ENCODE measurements at regions not wholly inside any gene's neighbourhood (a gene's known extent, or its start where the extent isn't known, plus 50 kb on each side); places are given as distances from the start of the nearest gene placed in this dataset.

- TF ChIP-seq HMGXB4 (CRISPR knock-in tag; IDR thresholded peaks at IDR 0.05): no peak
These were observed 373.6 kb upstream of the FLRT2 start (continued) for GRCh38 chr14:85156319-85156718.

- Mint-ChIP-seq H3K36me3 (peaks cover 9% of the 10 kb centered on the region), H3K27me3 (ENCODE audit: low read depth) (peaks cover 14% of the 10 kb centered on the region), H3K27ac (no peak overlapping the region), H3K9me3 (peaks cover 20% of the 10 kb centered on the region), H3K4me3 (no peak overlapping the region), H3K4me1 (0 out of 2 replicates have a peak, but pooled peaks cover 3% of the 10 kb centered on the region)
- POLR2A ChIA-PET: no interaction called here
- no peak for TF ChIP-seq ZNF232 (CRISPR knock-in tag; IDR thresholded peaks at IDR 0.05)
- no peak for TF ChIP-seq SOX15 (CRISPR knock-in tag; IDR thresholded peaks at IDR 0.05)
- no peak for TF ChIP-seq PRRX2 (CRISPR knock-in tag; IDR thresholded peaks at IDR 0.05)
- no peak for TF ChIP-seq ZNF263 (CRISPR knock-in tag; IDR thresholded peaks at IDR 0.05; ENCODE audit: low read depth)
- no peak for TF ChIP-seq ZNF138 (CRISPR knock-in tag; conservative IDR thresholded peaks at IDR 0.05)
- TF ChIP-seq ERG (CRISPR knock-in tag; IDR thresholded peaks at IDR 0.05): no peak
- DNase-seq (ENCODE audit: low spot score): no peak
- CTCF ChIA-PET: no interaction called here
- ATAC-seq: no peak
These were observed 370.2 kb upstream of the FLRT2 start for GRCh38 chr14:85159726-85160125.

- peak; percentile 78 for ATAC-seq
- CTCF ChIA-PET: no interaction called here
These were observed 364.9 kb upstream of the FLRT2 start for GRCh38 chr14:85165094-85165493.

More at GRCh38 chr14:85165094-85165493, 364.9 kb upstream of the FLRT2 start:
- H3K27ac Mint-ChIP-seq: no peak overlapping the region
- TF ChIP-seq FOXP1 (CRISPR knock-in tag; IDR thresholded peaks at IDR 0.05; ENCODE audit: borderline replicate concordance) (no peak), PRDM15 (CRISPR knock-in tag; IDR thresholded peaks at IDR 0.05) (no peak), CREM (CRISPR knock-in tag; IDR thresholded peaks at IDR 0.05) (no peak), ATF3 (CRISPR knock-in tag; conservative IDR thresholded peaks at IDR 0.05) (no peak), NR2C2 (CRISPR knock-in tag; IDR thresholded peaks at IDR 0.05) (no peak), ZNF396 (CRISPR knock-in tag; IDR thresholded peaks at IDR 0.05; ENCODE audit: borderline replicate concordance) (no peak), SOX15 (CRISPR knock-in tag; IDR thresholded peaks at IDR 0.05) (no peak), NR1H2 (CRISPR knock-in tag; IDR thresholded peaks at IDR 0.05) (no peak)
- H3K4me1 Mint-ChIP-seq: 0 out of 2 replicates have a peak, but pooled peaks cover 3% of the 10 kb centered on the region
- no peak overlapping the region for H3K4me3 Mint-ChIP-seq
- peaks cover 9% of the 10 kb centered on the region for H3K36me3 Mint-ChIP-seq
- no peak for DNase-seq (ENCODE audit: low spot score)
- H3K9me3 Mint-ChIP-seq: peaks cover 20% of the 10 kb centered on the region
- peaks cover 20% of the 10 kb centered on the region for H3K27me3 Mint-ChIP-seq (ENCODE audit: low read depth)
- POLR2A ChIA-PET: no interaction called here

Measured in WTC11 (cell line).